GM10248 (cell line): ENCODE measurements at regions not wholly inside any gene's neighbourhood (a gene's known extent, or its start where the extent isn't known, plus 50 kb on each side); places are given as distances from the start of the nearest gene placed in this dataset.

ENCODE experiments used
- CTCF ChIA-PET: fragments of 300-600 bp; sonication (Branson Sonifier 250); formaldehyde crosslinking; extraction: SDS; loops from one replicate; lab custom pipeline; 2021; ENCODE audit warnings: antibody characterized with exemption; lab: Yijun Ruan, JAX
- POLR2A ChIA-PET: fragments of 350-650 bp; sonication (Branson Sonifier 250); formaldehyde crosslinking; extraction: SDS; loops from one replicate; lab custom pipeline; 2020; ENCODE audit warnings: antibody characterized with exemption; lab: Yijun Ruan, JAX
- DNase-seq: peaks from one replicate; pipeline ENCODE4 v3.0.0; 2012; ENCODE audit errors: extremely low spot score
- TF ChIP-seq, protein P1 (sequence below): IDR thresholded peaks from 2 replicates; pipeline ENCODE4 v1.5.1; 2012; ENCODE audit warnings: mild to moderate bottlenecking, low read depth; ENCODE audit errors: extremely low read depth, missing control alignments, control extremely low read depth

DNA sequence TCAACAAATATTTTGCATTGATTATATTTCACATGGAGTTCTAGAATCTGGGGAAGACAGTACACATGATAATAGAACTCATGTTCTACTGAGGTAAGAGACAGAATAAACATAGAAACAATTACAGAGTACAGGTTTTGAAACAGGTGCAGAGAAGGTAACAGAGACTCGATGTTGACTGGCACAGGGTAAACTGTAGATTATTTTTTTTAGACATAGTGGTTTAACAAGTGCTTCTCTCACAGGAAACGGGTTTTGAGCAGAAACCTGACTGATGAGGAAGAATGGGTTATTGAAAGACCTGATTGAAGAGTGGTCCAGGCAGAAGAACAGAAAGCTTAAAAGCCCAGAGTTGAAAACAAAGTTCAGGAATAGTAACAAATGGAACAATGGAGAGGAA, 1002.5 kb upstream of the FAM98A start:
- ChIA-PET POLR2A (no interaction called here), CTCF (interaction anchor here (0.9 kb wide), 1 partner anchor 10 kb away, joined by 3 read pairs; no protein-coding TSS in a partner anchor)
- no peak for DNase-seq
- TF ChIP-seq, protein P1, sequence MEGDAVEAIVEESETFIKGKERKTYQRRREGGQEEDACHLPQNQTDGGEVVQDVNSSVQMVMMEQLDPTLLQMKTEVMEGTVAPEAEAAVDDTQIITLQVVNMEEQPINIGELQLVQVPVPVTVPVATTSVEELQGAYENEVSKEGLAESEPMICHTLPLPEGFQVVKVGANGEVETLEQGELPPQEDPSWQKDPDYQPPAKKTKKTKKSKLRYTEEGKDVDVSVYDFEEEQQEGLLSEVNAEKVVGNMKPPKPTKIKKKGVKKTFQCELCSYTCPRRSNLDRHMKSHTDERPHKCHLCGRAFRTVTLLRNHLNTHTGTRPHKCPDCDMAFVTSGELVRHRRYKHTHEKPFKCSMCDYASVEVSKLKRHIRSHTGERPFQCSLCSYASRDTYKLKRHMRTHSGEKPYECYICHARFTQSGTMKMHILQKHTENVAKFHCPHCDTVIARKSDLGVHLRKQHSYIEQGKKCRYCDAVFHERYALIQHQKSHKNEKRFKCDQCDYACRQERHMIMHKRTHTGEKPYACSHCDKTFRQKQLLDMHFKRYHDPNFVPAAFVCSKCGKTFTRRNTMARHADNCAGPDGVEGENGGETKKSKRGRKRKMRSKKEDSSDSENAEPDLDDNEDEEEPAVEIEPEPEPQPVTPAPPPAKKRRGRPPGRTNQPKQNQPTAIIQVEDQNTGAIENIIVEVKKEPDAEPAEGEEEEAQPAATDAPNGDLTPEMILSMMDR: no peak

DNA sequence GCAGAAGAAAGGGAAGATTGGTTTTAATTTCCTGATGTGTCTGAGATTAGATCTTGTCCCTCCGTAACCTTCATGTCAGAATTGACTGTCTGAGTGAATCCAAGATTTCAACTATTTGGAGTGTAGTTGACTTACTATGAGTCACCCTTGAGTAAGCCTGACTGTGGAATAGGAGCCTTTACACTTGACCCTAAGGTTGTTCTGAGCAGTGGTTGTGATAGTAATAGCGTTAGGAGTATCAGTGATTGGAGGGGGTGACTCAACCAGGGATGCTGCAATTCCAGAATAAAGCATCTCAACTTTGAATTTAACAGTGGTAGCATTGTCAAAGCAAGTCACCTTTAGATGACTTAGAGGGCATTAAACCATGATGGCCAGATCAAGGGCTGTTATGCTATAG, 979.5 kb upstream of the FAM98A start:
- CTCF ChIA-PET: no interaction called here
- DNase-seq: no peak
- POLR2A ChIA-PET: no interaction called here
- TF ChIP-seq, protein P1: no peak

DNA sequence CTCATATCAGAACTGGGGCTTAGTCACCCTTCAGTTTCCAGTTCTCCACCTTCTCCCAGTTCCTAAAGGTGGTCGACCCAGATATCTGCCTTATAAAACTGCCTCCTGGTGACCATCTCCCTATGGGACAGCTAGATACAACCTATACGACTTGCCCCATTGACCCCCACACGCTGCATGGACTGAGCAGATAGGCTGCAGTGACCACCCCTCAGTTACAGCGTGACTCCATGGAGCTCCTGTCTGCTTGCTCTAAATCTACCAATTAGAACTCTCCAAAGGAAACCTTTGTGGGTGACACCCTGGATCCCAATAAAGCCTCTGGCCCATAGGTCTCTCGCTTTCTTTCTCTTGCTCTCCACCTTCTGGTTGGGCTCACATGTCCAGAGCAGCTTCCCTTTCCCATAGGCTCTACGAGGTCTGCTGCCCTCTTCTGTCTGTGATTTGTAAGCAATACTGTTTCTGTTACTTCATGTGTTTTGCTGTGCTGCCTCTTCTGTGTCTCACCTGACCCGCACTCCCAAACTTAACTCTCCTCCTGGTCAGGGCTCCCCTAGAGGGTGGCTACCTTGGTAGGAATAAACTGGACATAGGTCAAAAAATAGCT, 971.3 kb upstream of the FAM98A start:
- ChIA-PET POLR2A (no interaction called here), CTCF (interaction anchor here (1.2 kb wide), 1 partner anchor 470 kb away, joined by 3 read pairs; no protein-coding TSS in a partner anchor)
- no peak for DNase-seq
- TF ChIP-seq, protein P1: peak; percentile 38

DNA sequence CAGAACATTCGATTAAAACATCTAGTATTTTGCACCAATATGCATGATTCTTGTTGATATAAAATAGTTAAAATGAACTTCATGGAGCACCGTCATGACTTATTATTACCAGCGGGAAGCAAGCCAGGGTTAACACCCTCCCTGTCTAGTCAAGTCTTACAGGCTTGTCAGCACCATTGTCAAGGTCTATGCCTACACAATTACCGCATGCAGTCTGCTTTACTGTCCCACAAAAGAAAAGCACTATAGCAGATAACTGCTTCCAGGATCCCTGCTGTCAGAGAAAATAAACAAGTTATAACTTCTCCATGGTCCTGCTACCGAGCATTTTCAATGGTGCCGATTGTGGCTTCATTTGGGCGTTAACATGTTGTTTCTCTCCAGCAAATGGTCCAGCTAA, 968.0 kb upstream of the FAM98A start:
- no peak for DNase-seq
- CTCF ChIA-PET: no interaction called here
- TF ChIP-seq, protein P1: no peak
- POLR2A ChIA-PET: no interaction called here

DNA sequence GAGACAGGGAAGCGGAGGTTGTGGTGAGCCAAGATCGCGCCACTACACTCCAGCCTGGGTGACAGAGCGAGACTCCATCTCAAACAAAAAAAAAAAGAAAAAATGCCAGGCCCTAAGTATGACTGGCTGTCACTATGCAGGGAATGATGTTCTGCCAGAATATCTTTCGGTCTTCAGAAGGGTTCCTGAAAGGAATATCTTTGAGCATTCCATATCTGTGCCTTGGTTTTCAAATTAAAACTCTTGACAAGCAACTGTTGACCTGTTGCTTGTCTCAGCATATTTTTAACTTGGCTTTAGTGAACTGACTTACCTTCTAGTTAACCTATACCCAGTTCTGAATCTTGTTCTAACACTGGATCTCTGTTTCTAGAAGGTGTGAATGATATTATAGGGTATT, 953.2 kb upstream of the FAM98A start:
- TF ChIP-seq, protein P1: no peak
- no peak for DNase-seq
- CTCF ChIA-PET: no interaction called here
- POLR2A ChIA-PET: no interaction called here

DNA sequence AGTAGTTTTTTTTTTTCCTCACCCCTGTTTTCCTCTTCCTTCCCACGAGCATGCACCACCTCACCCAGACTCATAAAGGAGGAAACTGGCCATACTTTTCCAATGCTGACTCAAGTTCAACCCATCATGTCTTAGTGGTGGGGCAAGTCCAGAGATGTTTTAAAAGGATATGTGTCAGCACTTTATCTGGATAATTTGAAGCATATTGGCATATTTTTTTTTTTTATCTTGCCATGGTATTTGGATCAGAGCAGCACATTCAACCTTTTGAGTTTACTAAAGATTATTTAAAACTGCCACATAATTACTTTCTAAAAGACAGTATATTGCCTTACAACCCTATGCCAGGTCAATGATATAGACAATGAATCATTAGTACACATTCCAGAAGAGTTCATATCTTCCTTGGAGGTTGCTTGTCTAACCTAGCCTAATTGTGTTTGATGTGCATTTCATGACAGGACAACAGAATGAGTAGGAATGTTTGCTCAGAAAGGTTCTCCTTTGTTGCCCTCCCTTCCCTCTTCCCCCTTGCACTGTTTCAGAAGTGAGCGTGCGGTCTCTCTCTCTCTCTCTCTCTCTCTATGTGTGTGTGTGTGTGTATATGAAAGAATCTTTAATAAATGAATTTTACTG, 950.7 kb upstream of the FAM98A start:
- ChIA-PET POLR2A (no interaction called here), CTCF (no interaction called here)
- TF ChIP-seq, protein P1: no peak
- no peak for DNase-seq
